ENCODE measurements at regions not wholly inside any gene's neighbourhood (a gene's known extent, or its start where the extent isn't known, plus 50 kb on each side); places are given as distances from the start of the nearest gene placed in this dataset.

DNA sequence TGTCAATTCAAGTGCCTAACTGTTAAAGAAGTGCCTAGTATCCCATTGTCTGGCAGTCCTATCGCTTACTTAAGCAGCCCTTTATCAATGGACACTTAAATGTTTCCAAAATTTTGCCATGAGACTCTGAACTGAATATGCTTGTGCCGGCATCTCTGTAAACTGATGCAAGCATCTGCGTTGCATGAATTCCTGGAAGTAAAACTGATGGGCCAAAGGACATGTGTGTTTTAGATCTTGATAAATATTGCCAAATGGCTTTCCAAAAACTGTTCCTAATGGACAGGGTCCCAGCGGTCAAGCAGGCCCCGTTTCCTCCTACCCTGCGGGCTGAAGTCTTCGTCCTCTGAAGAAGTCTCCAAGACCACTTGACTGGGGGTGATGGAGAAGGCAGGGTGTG, 121.3 kb upstream of the ZNF516 start:
- peaks cover 17% of the 10 kb centered on the region for H3K27me3 Mint-ChIP-seq (ENCODE audit: low read depth)
- H3K27ac Mint-ChIP-seq, result no peak overlapping the region
- no peak for DNase-seq (ENCODE audit: low spot score)
- ChIA-PET CTCF (no interaction called here), POLR2A (no interaction called here)
- no peak overlapping the region for H3K4me3 Mint-ChIP-seq
- no peaks in the 10 kb centered on the region for H3K36me3 Mint-ChIP-seq
- ATAC-seq, result no peak
- H3K9me3 Mint-ChIP-seq, result no peaks in the 10 kb centered on the region
- peaks cover 51% of the 10 kb centered on the region for H3K4me1 Mint-ChIP-seq
- TF ChIP-seq SMAD4 (CRISPR knock-in tag; IDR thresholded peaks at IDR 0.05), result no peak
- TF ChIP-seq, protein P1, sequence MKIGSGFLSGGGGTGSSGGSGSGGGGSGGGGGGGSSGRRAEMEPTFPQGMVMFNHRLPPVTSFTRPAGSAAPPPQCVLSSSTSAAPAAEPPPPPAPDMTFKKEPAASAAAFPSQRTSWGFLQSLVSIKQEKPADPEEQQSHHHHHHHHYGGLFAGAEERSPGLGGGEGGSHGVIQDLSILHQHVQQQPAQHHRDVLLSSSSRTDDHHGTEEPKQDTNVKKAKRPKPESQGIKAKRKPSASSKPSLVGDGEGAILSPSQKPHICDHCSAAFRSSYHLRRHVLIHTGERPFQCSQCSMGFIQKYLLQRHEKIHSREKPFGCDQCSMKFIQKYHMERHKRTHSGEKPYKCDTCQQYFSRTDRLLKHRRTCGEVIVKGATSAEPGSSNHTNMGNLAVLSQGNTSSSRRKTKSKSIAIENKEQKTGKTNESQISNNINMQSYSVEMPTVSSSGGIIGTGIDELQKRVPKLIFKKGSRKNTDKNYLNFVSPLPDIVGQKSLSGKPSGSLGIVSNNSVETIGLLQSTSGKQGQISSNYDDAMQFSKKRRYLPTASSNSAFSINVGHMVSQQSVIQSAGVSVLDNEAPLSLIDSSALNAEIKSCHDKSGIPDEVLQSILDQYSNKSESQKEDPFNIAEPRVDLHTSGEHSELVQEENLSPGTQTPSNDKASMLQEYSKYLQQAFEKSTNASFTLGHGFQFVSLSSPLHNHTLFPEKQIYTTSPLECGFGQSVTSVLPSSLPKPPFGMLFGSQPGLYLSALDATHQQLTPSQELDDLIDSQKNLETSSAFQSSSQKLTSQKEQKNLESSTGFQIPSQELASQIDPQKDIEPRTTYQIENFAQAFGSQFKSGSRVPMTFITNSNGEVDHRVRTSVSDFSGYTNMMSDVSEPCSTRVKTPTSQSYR (CRISPR knock-in tag; IDR thresholded peaks at IDR 0.05), result no peak
- TF ChIP-seq, protein P2, sequence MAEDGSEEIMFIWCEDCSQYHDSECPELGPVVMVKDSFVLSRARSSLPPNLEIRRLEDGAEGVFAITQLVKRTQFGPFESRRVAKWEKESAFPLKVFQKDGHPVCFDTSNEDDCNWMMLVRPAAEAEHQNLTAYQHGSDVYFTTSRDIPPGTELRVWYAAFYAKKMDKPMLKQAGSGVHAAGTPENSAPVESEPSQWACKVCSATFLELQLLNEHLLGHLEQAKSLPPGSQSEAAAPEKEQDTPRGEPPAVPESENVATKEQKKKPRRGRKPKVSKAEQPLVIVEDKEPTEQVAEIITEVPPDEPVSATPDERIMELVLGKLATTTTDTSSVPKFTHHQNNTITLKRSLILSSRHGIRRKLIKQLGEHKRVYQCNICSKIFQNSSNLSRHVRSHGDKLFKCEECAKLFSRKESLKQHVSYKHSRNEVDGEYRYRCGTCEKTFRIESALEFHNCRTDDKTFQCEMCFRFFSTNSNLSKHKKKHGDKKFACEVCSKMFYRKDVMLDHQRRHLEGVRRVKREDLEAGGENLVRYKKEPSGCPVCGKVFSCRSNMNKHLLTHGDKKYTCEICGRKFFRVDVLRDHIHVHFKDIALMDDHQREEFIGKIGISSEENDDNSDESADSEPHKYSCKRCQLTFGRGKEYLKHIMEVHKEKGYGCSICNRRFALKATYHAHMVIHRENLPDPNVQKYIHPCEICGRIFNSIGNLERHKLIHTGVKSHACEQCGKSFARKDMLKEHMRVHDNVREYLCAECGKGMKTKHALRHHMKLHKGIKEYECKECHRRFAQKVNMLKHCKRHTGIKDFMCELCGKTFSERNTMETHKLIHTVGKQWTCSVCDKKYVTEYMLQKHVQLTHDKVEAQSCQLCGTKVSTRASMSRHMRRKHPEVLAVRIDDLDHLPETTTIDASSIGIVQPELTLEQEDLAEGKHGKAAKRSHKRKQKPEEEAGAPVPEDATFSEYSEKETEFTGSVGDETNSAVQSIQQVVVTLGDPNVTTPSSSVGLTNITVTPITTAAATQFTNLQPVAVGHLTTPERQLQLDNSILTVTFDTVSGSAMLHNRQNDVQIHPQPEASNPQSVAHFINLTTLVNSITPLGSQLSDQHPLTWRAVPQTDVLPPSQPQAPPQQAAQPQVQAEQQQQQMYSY (CRISPR knock-in tag; IDR thresholded peaks at IDR 0.05), result no peak
- TF ChIP-seq, protein P3, sequence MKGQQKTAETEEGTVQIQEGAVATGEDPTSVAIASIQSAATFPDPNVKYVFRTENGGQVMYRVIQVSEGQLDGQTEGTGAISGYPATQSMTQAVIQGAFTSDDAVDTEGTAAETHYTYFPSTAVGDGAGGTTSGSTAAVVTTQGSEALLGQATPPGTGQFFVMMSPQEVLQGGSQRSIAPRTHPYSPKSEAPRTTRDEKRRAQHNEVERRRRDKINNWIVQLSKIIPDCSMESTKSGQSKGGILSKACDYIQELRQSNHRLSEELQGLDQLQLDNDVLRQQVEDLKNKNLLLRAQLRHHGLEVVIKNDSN (CRISPR knock-in tag; IDR thresholded peaks at IDR 0.05), result no peak
- TF ChIP-seq KAT7 (CRISPR knock-in tag; IDR thresholded peaks at IDR 0.05; ENCODE audit: borderline replicate concordance), result no peak
- TF ChIP-seq, protein P4, sequence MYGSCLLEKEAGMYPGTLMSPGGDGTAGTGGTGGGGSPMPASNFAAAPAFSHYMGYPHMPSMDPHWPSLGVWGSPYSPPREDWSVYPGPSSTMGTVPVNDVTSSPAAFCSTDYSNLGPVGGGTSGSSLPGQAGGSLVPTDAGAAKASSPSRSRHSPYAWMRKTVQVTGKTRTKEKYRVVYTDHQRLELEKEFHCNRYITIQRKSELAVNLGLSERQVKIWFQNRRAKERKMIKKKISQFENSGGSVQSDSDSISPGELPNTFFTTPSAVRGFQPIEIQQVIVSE (CRISPR knock-in tag; IDR thresholded peaks at IDR 0.05; ENCODE audit: borderline replicate concordance), result no peak
- TF ChIP-seq, protein P5, sequence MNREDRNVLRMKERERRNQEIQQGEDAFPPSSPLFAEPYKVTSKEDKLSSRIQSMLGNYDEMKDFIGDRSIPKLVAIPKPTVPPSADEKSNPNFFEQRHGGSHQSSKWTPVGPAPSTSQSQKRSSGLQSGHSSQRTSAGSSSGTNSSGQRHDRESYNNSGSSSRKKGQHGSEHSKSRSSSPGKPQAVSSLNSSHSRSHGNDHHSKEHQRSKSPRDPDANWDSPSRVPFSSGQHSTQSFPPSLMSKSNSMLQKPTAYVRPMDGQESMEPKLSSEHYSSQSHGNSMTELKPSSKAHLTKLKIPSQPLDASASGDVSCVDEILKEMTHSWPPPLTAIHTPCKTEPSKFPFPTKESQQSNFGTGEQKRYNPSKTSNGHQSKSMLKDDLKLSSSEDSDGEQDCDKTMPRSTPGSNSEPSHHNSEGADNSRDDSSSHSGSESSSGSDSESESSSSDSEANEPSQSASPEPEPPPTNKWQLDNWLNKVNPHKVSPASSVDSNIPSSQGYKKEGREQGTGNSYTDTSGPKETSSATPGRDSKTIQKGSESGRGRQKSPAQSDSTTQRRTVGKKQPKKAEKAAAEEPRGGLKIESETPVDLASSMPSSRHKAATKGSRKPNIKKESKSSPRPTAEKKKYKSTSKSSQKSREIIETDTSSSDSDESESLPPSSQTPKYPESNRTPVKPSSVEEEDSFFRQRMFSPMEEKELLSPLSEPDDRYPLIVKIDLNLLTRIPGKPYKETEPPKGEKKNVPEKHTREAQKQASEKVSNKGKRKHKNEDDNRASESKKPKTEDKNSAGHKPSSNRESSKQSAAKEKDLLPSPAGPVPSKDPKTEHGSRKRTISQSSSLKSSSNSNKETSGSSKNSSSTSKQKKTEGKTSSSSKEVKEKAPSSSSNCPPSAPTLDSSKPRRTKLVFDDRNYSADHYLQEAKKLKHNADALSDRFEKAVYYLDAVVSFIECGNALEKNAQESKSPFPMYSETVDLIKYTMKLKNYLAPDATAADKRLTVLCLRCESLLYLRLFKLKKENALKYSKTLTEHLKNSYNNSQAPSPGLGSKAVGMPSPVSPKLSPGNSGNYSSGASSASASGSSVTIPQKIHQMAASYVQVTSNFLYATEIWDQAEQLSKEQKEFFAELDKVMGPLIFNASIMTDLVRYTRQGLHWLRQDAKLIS (CRISPR knock-in tag; IDR thresholded peaks at IDR 0.05; ENCODE audit: borderline replicate concordance), result no peak
- TF ChIP-seq RELA (CRISPR knock-in tag; IDR thresholded peaks at IDR 0.05; ENCODE audit: borderline replicate concordance), result no peak
- no peak for TF ChIP-seq ZNF317 (CRISPR knock-in tag; IDR thresholded peaks at IDR 0.05; ENCODE audit: borderline replicate concordance, low read depth)
- TF ChIP-seq, protein P6, sequence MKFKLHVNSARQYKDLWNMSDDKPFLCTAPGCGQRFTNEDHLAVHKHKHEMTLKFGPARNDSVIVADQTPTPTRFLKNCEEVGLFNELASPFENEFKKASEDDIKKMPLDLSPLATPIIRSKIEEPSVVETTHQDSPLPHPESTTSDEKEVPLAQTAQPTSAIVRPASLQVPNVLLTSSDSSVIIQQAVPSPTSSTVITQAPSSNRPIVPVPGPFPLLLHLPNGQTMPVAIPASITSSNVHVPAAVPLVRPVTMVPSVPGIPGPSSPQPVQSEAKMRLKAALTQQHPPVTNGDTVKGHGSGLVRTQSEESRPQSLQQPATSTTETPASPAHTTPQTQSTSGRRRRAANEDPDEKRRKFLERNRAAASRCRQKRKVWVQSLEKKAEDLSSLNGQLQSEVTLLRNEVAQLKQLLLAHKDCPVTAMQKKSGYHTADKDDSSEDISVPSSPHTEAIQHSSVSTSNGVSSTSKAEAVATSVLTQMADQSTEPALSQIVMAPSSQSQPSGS (CRISPR knock-in tag; IDR thresholded peaks at IDR 0.05; ENCODE audit: borderline replicate concordance, low read depth), result no peak
- TF ChIP-seq, protein P7, sequence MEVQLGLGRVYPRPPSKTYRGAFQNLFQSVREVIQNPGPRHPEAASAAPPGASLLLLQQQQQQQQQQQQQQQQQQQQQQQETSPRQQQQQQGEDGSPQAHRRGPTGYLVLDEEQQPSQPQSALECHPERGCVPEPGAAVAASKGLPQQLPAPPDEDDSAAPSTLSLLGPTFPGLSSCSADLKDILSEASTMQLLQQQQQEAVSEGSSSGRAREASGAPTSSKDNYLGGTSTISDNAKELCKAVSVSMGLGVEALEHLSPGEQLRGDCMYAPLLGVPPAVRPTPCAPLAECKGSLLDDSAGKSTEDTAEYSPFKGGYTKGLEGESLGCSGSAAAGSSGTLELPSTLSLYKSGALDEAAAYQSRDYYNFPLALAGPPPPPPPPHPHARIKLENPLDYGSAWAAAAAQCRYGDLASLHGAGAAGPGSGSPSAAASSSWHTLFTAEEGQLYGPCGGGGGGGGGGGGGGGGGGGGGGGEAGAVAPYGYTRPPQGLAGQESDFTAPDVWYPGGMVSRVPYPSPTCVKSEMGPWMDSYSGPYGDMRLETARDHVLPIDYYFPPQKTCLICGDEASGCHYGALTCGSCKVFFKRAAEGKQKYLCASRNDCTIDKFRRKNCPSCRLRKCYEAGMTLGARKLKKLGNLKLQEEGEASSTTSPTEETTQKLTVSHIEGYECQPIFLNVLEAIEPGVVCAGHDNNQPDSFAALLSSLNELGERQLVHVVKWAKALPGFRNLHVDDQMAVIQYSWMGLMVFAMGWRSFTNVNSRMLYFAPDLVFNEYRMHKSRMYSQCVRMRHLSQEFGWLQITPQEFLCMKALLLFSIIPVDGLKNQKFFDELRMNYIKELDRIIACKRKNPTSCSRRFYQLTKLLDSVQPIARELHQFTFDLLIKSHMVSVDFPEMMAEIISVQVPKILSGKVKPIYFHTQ (CRISPR knock-in tag; IDR thresholded peaks at IDR 0.05), result no peak
- no peak for TF ChIP-seq ZNF423 (CRISPR knock-in tag; IDR thresholded peaks at IDR 0.05)
- TF ChIP-seq, protein P8, sequence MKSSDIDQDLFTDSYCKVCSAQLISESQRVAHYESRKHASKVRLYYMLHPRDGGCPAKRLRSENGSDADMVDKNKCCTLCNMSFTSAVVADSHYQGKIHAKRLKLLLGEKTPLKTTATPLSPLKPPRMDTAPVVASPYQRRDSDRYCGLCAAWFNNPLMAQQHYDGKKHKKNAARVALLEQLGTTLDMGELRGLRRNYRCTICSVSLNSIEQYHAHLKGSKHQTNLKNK (CRISPR knock-in tag; IDR thresholded peaks at IDR 0.05), result no peak
- TF ChIP-seq TCF7 (CRISPR knock-in tag; IDR thresholded peaks at IDR 0.05; ENCODE audit: low read depth), result no peak
- TF ChIP-seq, protein P9, sequence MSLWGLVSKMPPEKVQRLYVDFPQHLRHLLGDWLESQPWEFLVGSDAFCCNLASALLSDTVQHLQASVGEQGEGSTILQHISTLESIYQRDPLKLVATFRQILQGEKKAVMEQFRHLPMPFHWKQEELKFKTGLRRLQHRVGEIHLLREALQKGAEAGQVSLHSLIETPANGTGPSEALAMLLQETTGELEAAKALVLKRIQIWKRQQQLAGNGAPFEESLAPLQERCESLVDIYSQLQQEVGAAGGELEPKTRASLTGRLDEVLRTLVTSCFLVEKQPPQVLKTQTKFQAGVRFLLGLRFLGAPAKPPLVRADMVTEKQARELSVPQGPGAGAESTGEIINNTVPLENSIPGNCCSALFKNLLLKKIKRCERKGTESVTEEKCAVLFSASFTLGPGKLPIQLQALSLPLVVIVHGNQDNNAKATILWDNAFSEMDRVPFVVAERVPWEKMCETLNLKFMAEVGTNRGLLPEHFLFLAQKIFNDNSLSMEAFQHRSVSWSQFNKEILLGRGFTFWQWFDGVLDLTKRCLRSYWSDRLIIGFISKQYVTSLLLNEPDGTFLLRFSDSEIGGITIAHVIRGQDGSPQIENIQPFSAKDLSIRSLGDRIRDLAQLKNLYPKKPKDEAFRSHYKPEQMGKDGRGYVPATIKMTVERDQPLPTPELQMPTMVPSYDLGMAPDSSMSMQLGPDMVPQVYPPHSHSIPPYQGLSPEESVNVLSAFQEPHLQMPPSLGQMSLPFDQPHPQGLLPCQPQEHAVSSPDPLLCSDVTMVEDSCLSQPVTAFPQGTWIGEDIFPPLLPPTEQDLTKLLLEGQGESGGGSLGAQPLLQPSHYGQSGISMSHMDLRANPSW (CRISPR knock-in tag; conservative IDR thresholded peaks at IDR 0.05; ENCODE audit: low read depth), result no peak
- no peak for TF ChIP-seq NR2C2 (CRISPR knock-in tag; IDR thresholded peaks at IDR 0.05)
- TF ChIP-seq NR1H2 (CRISPR knock-in tag; IDR thresholded peaks at IDR 0.05), result no peak
- TF ChIP-seq JAZF1 (CRISPR knock-in tag; IDR thresholded peaks at IDR 0.05), result no peak
